Spleen (tissue), 11 donors: ENCODE measurements at regions not wholly inside any gene's neighbourhood (a gene's known extent, or its start where the extent isn't known, plus 50 kb on each side); places are given as distances from the start of the nearest gene placed in this dataset.

Source experiments
- DNase-seq: peaks from one replicate; pipeline ENCODE4 v3.0.0-alpha.2; 2020
- H3K27ac ChIP-seq, 8 donors: fragments of 200-600 bp; sonication (generic) in 7 of 8; 1 replicate in 4 of 8; 2 replicates in 4 of 8; pipeline versions ENCODE4 v1.5.0 to v1.8.0; 2016 to 2021; ENCODE audit warnings: inconsistent platforms in 4 of 8, mild to moderate bottlenecking in 4 of 8, moderate library complexity in 1 of 8
- H3K27me3 ChIP-seq, 7 donors: fragments of 200-600 bp; sonication (generic) in 6 of 7; replicated peaks in 1 of 7; 1 replicate in 4 of 7; 2 replicates in 3 of 7; pipeline versions ENCODE4 v1.5.0 to v1.8.0; 2016 to 2021; ENCODE audit warnings: inconsistent platforms in 3 of 7, mild to moderate bottlenecking in 1 of 7
- H3K36me3 ChIP-seq, 6 donors: fragments of 200-600 bp; sonication (generic) in 5 of 6; 1 replicate in 4 of 6; 2 replicates in 2 of 6; pipeline versions ENCODE4 v1.5.0 to v1.8.0; 2016 to 2021; ENCODE audit warnings: inconsistent platforms in 2 of 6
- H3K4me1 ChIP-seq, 6 donors: fragments of 200-600 bp; sonication (generic) in 5 of 6; 1 replicate in 3 of 6; 2 replicates in 3 of 6; pipeline versions ENCODE4 v1.5.0 to v1.8.0; 2016 to 2021; ENCODE audit warnings: inconsistent platforms in 3 of 6
- H3K4me3 ChIP-seq, 8 donors: fragments of 200-600 bp; sonication (generic) in 7 of 8; 1 replicate in 4 of 8; 2 replicates in 4 of 8; pipeline versions ENCODE4 v1.5.0 to v1.8.0; 2016 to 2021; ENCODE audit warnings: inconsistent platforms in 4 of 8, mild to moderate bottlenecking in 4 of 8, moderate library complexity in 2 of 8
- H3K9me3 ChIP-seq, 8 donors: fragments of 200-600 bp; sonication (generic) in 7 of 8; 1 replicate in 4 of 8; 2 replicates in 4 of 8; pipeline versions ENCODE4 v1.5.0 to v1.8.0; 2016 to 2021; ENCODE audit warnings: inconsistent platforms in 4 of 8
- CTCF ChIP-seq, 11 experiments: fragments of 200-600 bp in 7 of 11; fragments of 450-650 bp in 4 of 11; sonication (generic) in 4 of 11; IDR thresholded peaks in 8 of 11; conservative IDR thresholded peaks in 3 of 11; 1 replicate in 7 of 11; 2 replicates in 4 of 11; pipeline versions ENCODE4 v1.4.0 to v1.8.0; 2016 to 2021; ENCODE audit warnings: antibody characterized with exemption in 11 of 11, inconsistent platforms in 4 of 11, mild to moderate bottlenecking in 1 of 11
- POLR2A ChIP-seq, 3 donors: fragments of 450-650 bp; IDR thresholded peaks; one replicate each; pipeline ENCODE4 v1.5.1; 2017; ENCODE audit warnings: antibody characterized with exemption in 3 of 3, mild to moderate bottlenecking in 1 of 3
- POLR2AphosphoS5 ChIP-seq, 3 donors: sonication (generic); formaldehyde crosslinking; IDR thresholded peaks; one replicate each; pipeline ENCODE4 v1.5.1; 2017; ENCODE audit warnings: antibody characterized with exemption in 3 of 3
- WGBS, 5 donors: extraction: QIAGEN DNeasy Blood & Tissue Kit in 3 of 5; methylation state at CpG; one replicate each; pipeline versions ENCODE4 v1.1.5 to v1.1.7; 2013 to 2018; 5-methylcytosine and 5-hydroxymethylcytosine counted together
- intact Hi-C: fragments of 100-400 bp; cut with DNase I; formaldehyde crosslinking; loops from one replicate; pipeline ENCODE4 v1.15.0; 2023; ENCODE audit warnings: low total_unique reads
- donor health status: healthy with polysubstance abuse.
- donor health status: DM: no; HTN: no; CAD: no; lungs with moderate emphysema.
- donor health status: DM: no; HTN: no; CAD: no.
- donor health status: Bipolar disorder and iron deficiency.
- donor health status: healthy.
- donor health status: DM: no; HTN: no; CAD: no.
- donor health status: DM: yes; HTN: yes; CAD: no.

- intact Hi-C loops: no loop called here
- Histone ChIP-seq H3K4me1 (no peaks in the 10 kb centered on the region), H3K27me3 (no peaks in the 10 kb centered on the region), H3K27ac (no peak overlapping the region), H3K4me3 (no peak overlapping the region), H3K36me3 (no peaks in the 10 kb centered on the region), H3K9me3 (peaks cover 0 to 18% (median 12%) of the 10 kb centered on the region in 8 donors)
- TF ChIP-seq POLR2A (IDR thresholded peaks at IDR 0.05) (no peak), POLR2AphosphoS5 (IDR thresholded peaks at IDR 0.05) (no peak), CTCF (IDR thresholded peaks at IDR 0.05 in 8 of 11, conservative IDR thresholded peaks at IDR 0.05 in 3 of 11) (no peak)
- WGBS, 5 donors: 78 to 89% (median 84%) methylated on average over 3 of the region's 3 CpGs
- DNase-seq: no peak
These were observed 747.7 kb upstream of the CBLB start for GRCh38 chr3:106616556-106616955.

- TF ChIP-seq POLR2AphosphoS5 (IDR thresholded peaks at IDR 0.05) (no peak), CTCF (IDR thresholded peaks at IDR 0.05 in 8 of 11, conservative IDR thresholded peaks at IDR 0.05 in 3 of 11) (no peak), POLR2A (IDR thresholded peaks at IDR 0.05) (no peak)
- intact Hi-C loops: no loop called here
- no peak for DNase-seq
- 77 to 92% (median 82%) methylated on average over 2 of the region's 2 CpGs for WGBS, 5 donors
- Histone ChIP-seq H3K27me3 (no peaks in the 10 kb centered on the region), H3K4me3 (no peak overlapping the region), H3K36me3 (no peaks in the 10 kb centered on the region), H3K27ac (no peak overlapping the region), H3K9me3 (peaks cover 0 to 18% (median 12%) of the 10 kb centered on the region in 8 donors), H3K4me1 (no peaks in the 10 kb centered on the region)
These were observed 748.5 kb upstream of the CBLB start for GRCh38 chr3:106617276-106617675.

- Histone ChIP-seq H3K36me3 (no peaks in the 10 kb centered on the region), H3K9me3 (peaks cover 0 to 22% (median 17%) of the 10 kb centered on the region in 8 donors), H3K27ac (no peak overlapping the region), H3K4me3 (no peak overlapping the region), H3K27me3 (no peaks in the 10 kb centered on the region), H3K4me1 (no peaks in the 10 kb centered on the region)
- 94 to 98% (median 95%) methylated on average over 1 of the region's 1 CpG for WGBS, 5 donors
- TF ChIP-seq POLR2A (IDR thresholded peaks at IDR 0.05) (no peak), POLR2AphosphoS5 (IDR thresholded peaks at IDR 0.05) (no peak), CTCF (IDR thresholded peaks at IDR 0.05 in 8 of 11, conservative IDR thresholded peaks at IDR 0.05 in 3 of 11) (no peak)
- no peak for DNase-seq
- intact Hi-C loops: no loop called here
These were observed 751.8 kb upstream of the CBLB start for GRCh38 chr3:106620646-106621045.

GRCh38 chr3:106624154-106624553 lies 753.1 kb upstream of the CCDC54 start:
- no peak overlapping the region for H3K4me3 ChIP-seq
- TF ChIP-seq CTCF (IDR thresholded peaks at IDR 0.05 in 8 of 11, conservative IDR thresholded peaks at IDR 0.05 in 3 of 11): no peak
- TF ChIP-seq POLR2AphosphoS5 (IDR thresholded peaks at IDR 0.05): no peak
- DNase-seq: no peak
- H3K27ac ChIP-seq: no peak overlapping the region
- peaks cover 0 to 22% (median 17%) of the 10 kb centered on the region in 8 donors for H3K9me3 ChIP-seq
- H3K36me3 ChIP-seq: no peaks in the 10 kb centered on the region
- intact Hi-C loops: no loop called here
- H3K4me1 ChIP-seq: no peaks in the 10 kb centered on the region
- 76 to 93% (median 86%) methylated on average over 1 of the region's 1 CpG for WGBS, 5 donors
- no peaks in the 10 kb centered on the region for H3K27me3 ChIP-seq
